AML-193 (cell line): ENCODE measurements at regions not wholly inside any gene's neighbourhood (a gene's known extent, or its start where the extent isn't known, plus 50 kb on each side); places are given as distances from the start of the nearest gene placed in this dataset.
"Not testable (repeated sequence)": the region's sequence is repeated elsewhere in the genome, so short reads cannot be mapped to it uniquely, and the experiment has no call there.

Experiments
- DNase-seq, 2 experiments: peaks; one replicate each; lab custom pipeline; 2025; lab: John Stamatoyannopoulos, UW

- no peak for DNase-seq
Observed at GRCh38 chr13:86579662-86580061, 780.4 kb upstream of the SLITRK6 start.

- no peak for DNase-seq
Observed at GRCh38 chr13:86581706-86582105, 782.5 kb upstream of the SLITRK6 start.

DNA sequence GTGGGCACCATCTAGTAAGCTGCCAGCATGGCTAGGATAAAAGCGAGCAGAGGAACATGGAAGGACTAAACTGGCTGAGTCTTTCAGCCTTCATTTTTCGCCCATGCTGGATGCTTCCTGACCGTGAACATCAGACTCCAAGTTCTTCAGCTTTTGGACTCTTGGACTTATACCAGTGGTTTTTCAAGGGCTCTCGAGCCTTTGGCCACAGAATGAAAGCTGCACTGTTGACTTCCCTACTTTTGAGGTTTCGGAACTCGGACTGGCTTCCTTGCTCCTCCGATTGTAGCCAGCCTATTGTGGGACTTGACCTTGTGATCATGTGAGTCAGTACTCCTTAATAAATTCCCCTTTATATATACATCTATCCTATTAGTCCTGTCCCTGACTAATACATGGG, 785.1 kb upstream of the SLITRK6 start:
- DNase-seq, result no peak

DNA sequence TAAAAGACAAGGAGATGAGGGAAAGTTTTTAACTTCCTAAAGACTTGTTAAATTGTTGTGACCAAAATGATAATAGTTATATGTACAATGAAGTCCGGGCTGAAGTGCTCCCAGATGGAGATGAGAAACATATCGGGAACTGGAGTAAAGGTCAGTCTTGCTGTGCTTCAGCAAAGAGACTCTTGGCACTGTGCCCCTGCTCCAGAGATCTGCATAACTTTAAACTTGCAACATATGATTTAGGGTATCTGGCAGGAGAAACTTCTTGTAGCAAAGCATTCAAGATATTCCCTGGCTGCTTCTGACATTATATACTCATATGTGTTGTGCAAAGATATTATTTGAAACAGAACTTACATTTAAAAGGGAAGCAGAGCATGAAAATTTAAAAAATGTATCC, 786.6 kb upstream of the SLITRK6 start:
- no peak for DNase-seq

DNA sequence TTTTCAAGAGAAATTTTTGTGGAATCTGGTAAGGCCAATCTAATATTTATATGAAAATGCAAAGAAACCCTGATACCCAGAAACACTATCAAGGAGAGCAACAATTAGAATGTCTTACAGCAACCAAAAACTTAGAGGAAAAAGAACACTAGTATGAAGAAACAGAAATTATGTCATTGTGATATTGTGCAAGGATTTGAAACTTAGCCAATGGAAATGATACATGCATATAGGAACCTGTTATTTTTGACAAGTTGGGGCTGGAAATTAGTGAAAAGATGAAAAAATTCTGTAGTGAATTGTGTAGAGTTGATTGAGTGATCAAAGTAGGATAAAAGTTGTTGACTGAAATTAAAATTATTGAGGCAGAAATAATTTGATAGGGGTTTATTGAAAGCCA, 792.6 kb upstream of the SLITRK6 start:
- peak; percentile 68 to 69 for DNase-seq

DNA sequence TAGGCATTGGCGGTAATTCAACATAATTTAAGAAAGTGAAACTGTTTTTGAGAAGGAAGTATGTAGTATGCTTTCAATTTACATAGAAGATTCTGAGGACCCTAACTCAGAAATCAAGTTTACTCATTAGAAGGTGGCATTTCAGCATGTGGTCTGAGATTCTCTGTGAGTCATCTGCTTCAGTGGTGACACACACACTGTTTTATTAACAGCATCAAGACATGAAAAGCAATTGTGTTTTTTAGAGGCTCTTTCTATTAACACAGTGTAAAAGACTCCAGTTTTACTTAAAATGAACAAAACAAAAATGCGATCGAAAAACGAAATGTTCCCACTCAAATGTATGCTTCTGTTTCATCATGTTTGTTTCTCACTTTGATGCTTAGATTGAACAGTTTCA, 802.1 kb upstream of the SLITRK6 start:
- no peak for DNase-seq

GRCh38 chr13:86606264-86606663, 807.0 kb upstream of the SLITRK6 start:
- DNase-seq, result no peak

- DNase-seq, result no peak
Observed at GRCh38 chr13:86608701-86609100, 809.5 kb upstream of the SLITRK6 start.

- DNase-seq, result no peak
Observed at GRCh38 chr13:86633346-86633745, 834.1 kb upstream of the SLITRK6 start.

DNA sequence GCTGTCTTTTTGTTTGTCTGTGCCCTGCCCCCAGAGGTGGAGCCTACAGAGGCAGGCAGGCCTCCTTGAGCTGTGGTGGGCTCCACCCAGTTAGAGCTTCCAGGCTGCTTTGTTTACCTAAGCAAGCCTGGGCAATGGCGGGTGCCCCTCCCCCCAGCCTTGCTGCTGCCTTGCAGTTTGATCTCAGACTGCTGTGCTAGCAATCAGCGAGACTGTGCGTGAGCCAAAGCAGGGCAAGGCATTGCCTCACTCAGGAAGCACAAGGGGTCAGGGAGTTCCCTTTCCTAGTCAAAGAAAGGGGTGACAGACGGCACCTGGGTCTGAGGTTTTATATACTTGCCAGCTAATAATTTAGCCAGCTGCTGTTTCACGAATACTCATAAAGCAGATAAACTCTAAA, 852.0 kb upstream of the SLITRK6 start:
- not testable (repeated sequence) for DNase-seq

DNA sequence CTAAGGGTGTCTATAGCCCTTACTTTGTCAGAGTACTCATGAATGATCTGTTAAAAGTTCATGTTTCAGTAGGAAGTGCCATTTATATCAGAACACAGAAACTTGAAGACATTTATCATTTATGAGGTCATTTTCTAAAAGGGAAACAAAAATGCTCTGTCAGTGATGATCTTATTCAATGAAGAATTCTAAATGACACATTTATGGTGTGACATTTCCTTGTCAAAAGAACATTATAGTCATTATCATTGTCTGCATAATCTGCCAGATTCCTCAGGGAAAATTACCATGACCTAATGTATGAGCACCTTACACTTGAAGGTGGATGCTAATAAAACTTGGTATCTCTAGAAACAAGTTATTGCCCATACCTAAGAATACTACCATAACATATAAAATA, 853.8 kb upstream of the SLITRK6 start:
- no peak for DNase-seq

GRCh38 chr13:86655561-86655960, 856.3 kb upstream of the SLITRK6 start:
- DNase-seq, result no peak

- no peak for DNase-seq
Observed at GRCh38 chr13:86660090-86660489, 860.9 kb upstream of the SLITRK6 start.

- no peak for DNase-seq
Observed at GRCh38 chr13:86665842-86666241, 866.6 kb upstream of the SLITRK6 start.

GRCh38 chr13:86673931-86674431, 874.8 kb upstream of the SLITRK6 start:
- no peak for DNase-seq

- DNase-seq, result no peak
Observed at GRCh38 chr13:86681223-86681622, 882.0 kb upstream of the SLITRK6 start.

DNA sequence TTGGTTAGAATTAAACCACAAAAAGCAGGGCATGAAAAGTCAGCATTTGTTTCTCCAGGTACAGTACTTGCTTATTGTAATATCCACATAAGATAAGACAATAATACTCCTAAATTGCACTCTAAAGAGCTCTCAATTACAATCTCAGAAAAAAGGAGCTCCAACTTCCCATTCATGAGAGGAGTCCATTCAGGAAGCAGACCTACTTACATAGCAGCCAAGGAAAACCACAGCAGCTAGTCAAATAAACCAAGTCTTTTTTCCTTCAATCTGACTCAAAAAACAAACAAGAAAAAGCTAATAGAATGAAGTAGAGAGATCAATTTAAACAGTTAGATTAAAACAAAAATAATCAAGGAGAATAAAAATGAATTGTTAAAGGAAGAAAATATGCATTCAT, 885.2 kb upstream of the SLITRK6 start:
- no peak for DNase-seq

GRCh38 chr13:86689911-86690310, 890.7 kb upstream of the SLITRK6 start:
- DNase-seq, result no peak

GRCh38 chr13:86692291-86692690, 893.1 kb upstream of the SLITRK6 start:
- no peak for DNase-seq

- no peak for DNase-seq
Observed at GRCh38 chr13:86710013-86710412, 910.8 kb upstream of the SLITRK6 start.

GRCh38 chr13:86710896-86711295, 911.7 kb upstream of the SLITRK6 start:
- no peak for DNase-seq

- no peak for DNase-seq
Observed at GRCh38 chr13:86714495-86714894, 915.3 kb upstream of the SLITRK6 start.

DNA sequence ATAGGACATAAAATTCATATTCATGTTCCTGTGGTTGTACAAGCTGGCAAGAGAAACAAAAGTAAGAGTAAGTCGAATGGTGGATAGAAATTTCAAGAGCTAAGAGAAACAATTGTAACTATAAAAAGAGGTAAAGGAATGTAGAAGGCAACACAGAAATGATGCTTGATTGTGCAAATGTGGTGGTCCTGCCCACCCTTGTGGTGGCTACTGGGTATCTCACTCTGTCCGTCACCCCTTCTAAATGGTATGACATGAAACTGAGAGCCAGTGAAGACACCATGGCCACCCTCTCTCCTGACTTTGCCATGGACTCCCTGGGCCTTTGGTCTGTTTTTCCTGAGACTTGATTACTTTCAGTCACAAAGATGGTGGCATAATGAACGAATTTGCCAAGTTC, 925.9 kb upstream of the SLITRK6 start:
- no peak for DNase-seq

- DNase-seq, result peak in 1 of 2 experiments; percentile 18
Observed at GRCh38 chr13:86729206-86729605, 930.0 kb upstream of the SLITRK6 start.

- DNase-seq, result no peak
Observed at GRCh38 chr13:86731987-86732386, 932.8 kb upstream of the SLITRK6 start.
